Non-pigmented ciliary epithelial cell (primary cell): ENCODE measurements at regions not wholly inside any gene's neighbourhood (a gene's known extent, or its start where the extent isn't known, plus 50 kb on each side); places are given as distances from the start of the nearest gene placed in this dataset.

Experiments
- DNase-seq: peaks from one replicate; pipeline ENCODE4 v3.0.0-alpha.2; 2010; ENCODE audit warnings: low read depth

DNA sequence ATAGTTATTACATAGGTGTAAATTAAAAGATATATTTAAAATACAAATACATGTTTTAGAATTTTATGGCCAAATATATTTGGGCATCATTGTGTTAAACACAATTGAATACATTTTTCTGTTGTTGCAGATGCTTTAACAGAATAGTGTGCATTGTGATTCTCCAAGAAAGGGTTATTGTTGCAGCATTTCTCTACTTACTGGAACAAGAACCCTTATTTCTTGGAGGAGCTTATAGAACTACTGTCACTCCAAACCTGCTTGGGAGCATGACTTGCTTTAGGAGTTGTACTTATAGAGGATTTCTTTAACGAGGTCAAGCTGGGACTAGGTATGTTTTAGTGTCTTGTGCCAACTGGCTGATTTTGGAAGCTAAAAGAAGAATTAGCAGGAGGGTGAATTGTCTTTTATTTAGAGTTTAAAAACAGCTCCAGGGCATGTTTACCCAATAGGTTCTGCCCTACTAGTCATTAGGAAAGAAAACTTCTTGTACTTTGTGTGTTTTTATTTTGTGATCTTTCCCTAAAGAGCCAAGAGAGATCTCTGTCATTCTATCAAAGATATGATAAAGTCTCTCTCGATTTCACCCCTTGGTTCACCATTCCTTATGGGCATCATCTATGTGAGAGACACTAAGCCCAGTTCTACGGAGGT lies 279.8 kb upstream of the SALL1 start:
- no peak for DNase-seq

DNA sequence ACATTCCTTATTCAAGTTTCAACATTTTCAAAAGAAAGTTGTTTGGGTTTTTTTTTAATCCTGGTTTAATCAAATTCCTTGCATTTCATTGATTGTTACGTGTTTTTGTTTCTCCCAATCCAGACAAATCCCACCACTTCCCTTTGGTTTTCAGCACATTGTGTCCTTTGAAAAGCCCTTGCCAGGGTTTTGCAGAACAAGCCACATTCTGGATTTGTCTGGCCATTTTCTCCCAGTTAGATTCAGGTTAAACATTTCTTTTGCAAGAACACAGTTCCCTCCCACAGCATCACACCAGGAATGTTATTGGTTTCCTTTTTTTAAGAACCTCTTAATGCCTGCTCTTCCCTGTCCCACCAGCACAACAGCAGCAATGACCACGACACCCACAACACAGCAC lies 278.0 kb upstream of the SALL1 start:
- no peak for DNase-seq

DNA sequence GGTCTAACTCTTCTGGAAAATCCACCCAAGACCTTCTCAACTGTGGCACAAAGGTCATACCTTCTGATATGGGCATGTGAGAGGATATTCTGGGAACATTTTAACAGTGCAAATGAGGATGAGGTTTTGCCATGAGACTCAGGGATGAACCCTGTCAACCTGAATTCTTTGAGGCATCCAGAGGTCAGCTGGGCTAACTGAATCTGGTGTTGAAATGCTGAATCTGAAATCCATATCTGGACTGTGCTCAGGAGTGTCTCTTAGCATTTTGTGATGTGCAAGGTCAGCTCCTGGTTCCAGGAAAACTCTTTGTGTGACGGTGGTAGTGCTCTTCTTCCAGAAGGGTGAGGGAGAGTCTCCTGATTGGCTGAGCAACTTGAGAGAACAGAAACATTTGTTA lies 276.0 kb upstream of the SALL1 start:
- no peak for DNase-seq

DNA sequence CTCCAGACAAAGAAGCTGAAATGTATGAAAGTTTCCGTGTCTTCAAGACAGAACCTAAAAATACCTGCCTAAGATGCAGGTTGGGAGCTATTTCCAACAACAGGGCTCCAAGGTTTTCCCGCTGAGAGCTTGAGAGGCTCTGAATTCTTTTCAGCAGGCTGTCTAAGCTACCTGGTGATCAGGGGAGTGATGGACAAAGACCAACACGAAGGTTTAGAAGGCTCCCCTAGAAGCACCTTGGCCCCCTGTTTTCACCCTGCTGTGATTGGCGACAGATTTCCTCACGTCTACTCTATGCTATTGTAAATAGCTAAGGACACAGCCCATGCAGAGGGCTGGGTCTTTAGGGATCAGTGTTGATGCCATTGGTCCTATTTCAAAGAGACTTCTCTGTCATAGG lies 275.2 kb upstream of the SALL1 start:
- no peak for DNase-seq

DNA sequence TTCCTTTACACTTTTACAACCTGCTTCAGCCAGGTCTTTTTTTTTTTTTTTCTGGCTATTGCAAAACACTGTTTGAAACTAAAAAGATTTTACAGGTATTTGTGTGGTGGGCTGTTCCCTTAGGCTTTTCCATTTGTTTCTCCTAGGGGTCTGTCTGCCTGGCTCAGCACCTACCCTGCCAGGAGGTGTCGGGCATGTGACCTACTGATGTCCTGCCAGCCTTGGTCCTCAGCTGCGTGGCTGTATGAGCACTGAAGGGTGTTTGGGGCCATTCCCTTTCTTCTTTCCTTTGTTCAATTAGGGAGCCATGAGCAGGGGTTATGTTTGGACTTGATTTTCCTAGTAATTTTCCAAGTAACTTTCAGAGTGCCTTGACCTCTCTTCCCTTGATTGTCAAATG lies 269.2 kb upstream of the SALL1 start:
- DNase-seq = no peak

DNA sequence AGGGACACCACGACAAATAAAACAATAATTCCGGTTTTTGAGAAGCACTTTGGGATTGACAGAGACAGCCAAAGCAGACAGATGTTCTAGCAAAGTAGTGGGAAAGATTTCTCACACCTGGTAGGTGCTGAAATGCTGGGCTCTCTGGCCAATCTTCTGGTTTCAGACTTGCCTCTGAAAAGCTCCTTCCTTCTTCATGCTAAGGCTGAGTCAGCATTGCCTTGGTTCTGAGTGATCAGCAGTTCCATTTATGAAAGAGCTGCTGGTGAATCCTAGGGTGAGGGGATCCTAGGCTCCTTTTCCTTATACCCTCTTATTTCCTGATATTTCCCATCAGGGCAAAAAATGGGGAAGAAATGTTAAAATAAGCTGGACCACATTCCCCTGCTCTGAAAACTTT lies 268.7 kb upstream of the SALL1 start:
- DNase-seq = no peak

DNA sequence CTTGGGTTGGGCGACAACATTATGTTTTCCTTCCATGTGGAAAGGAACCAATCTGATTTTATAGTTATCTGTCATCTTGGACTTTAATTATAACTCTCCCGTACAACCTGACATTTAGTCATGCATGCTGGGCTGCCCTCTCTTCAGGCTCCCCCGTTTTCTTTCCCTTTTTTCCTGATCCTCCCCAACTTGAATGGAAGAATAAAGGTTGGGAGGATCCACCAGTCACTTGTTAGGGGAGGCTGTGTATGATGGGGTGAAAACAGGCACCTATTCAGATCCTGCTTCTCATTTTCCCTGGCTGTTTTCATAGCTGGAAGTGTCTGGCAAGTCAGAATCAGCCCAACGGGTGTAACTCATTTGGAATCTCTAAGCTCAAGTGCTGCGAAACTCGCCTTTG lies 267.2 kb upstream of the SALL1 start:
- no peak for DNase-seq

DNA sequence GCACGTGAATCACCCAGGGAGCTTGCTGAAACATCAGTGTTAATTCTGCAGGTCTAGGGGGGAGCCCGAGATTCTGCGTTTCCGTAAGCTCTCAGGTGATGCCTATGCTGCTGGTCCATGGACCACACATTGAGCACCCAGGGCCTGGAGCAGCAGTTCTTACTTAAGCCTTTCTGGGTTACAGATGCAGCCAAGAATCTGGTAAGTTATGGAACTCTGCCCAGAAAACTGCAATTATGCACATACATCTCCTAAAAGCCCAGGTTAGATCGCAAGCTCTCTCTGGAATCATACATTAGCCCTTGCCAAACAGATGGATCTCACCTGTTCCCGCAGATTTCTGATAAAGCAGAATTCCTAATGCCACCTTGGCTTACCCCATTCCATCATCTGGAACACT lies 265.9 kb upstream of the SALL1 start:
- no peak for DNase-seq

DNA sequence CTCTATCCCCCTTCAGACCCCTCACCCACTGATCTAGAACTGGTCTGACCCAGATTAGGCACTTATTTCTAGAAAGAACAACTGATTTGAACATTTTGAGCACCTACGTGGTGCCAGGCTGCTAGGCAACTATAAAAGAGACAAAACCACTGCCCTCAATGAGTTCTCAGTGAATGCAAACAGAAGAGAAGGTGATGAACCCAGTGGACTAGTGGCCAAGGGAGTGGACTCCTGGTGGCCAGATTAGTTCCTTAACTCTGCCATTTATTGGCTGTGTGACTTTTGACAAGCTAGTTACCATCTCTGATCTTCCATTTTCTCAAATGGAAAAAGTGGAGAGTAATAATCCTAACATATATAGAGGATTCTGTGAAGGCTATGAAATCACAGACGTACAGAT lies 259.1 kb upstream of the SALL1 start:
- no peak for DNase-seq

DNA sequence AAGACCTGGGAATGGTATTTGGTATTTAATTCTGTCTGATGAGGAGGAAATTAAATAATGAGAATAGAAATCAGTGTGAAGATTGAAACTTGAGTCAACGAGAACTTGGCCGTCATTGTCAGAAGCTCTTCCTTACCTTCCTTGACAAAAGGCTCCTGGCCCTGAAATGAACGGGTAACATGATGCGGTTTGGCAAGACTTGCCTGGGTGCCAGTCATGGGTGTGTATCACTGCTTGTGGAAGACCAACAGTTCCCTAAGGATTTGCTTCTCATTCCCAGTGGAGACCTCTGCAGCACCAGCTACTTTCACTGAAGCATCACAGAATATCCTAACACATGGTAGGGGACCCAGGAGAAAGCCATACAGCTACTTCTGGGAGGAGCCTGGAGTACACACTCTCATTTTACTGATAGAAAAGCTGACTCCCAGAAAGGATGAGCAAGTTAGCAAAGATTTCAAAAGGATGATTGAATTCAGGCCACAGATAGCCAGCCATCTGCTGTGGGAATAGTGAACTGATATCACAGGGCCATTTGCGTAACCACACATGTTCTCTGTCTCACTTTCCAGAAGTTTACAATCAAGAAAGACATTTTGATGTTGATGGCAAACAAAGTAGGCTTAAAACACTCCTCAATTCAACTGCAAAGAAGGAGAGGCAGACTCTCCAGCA lies 258.1 kb upstream of the SALL1 start:
- DNase-seq = no peak

DNA sequence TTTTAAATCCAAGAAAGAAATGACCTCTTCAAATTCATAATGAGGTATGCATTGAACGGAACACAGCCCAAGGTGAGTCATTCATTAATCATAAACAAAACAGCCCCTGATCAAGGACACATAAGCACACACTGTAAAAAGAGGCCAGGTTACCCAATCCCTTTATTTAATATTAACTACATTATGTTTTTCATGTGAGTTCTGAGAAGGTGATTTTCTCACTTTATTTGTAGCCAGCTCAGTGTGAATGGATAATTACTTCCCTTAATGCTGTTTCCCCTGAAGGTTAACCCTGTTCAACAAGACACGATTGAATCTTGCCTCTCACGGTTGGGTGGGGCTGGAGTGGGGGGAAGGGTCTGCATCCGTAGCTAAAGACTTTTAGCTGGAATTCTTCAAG lies 257.3 kb upstream of the SALL1 start:
- no peak for DNase-seq

DNA sequence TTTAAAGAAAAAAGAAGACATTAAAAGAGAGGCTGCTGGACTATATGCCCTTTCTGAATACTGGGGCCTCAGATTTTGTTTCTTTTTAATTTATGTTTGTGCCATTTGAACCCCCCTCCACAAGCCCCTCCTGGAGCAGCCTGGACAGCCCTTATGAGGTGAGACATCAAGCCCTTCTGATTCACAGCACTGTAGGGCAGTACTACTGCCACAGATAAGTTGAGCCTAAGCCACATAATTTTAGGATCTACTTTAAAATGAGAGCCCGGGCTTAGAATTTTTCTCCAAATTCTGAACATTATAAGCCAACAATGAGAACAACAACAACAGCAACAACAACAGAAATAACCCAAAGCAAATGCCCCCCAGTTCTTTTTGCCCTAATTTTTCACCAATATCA lies 256.9 kb upstream of the SALL1 start:
- no peak for DNase-seq

DNA sequence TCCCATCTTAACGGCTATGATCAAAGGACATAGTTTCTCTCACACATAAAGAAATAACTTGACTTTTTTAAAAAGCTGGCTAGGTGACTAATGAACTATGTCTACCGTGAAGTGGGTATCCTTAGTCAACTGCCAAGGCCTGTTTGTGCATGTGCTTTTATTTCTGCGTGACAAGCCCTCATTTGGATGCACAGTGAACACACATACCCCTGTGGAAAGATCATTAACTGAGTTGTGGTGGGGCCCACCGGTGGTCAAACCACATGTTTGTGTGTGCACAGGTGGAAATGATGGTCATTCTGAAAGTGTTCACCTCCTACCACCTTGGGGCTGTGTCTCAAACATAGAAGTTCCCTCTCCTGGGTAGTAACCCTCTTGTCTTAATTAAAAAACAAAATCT lies 256.1 kb upstream of the SALL1 start:
- DNase-seq = no peak

DNA sequence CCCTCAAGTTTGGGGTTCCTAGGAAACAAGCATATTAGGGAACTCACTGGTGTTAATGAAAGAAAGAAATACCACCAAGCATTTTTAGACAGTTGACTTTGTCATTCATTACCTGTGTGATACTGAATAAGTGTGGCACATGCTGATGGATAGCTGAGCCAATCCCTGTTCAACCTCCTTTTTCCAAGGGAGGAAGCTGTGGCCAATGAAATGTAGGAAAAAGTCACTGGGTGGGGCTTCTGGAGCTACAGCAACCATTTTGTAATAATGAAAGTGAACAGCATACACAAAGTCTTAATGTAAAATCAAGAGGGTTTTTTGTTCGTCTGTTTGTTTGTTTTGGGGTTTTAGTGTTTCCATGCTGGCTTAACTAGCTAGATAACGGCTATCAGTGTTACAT lies 254.3 kb upstream of the SALL1 start:
- no peak for DNase-seq

DNA sequence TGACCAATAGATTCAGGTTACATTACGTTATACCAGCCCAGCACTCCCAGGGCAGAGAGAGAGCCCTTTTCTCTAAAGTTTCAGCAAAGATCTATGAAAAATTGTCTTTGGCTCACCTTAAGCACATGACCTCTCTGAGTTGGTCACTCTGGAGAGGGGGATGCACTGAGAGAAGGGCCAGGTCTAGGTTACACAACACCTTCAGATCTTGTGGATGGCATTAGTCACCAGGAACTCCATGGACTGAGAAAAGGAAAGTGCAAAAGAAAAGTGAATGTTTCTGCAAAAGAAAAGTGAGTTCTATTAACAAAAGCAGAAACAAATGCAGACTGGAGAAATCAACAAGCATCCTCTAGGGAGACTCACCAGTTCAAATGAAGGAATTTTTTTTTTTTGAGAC lies 253.3 kb upstream of the SALL1 start:
- DNase-seq = no peak

DNA sequence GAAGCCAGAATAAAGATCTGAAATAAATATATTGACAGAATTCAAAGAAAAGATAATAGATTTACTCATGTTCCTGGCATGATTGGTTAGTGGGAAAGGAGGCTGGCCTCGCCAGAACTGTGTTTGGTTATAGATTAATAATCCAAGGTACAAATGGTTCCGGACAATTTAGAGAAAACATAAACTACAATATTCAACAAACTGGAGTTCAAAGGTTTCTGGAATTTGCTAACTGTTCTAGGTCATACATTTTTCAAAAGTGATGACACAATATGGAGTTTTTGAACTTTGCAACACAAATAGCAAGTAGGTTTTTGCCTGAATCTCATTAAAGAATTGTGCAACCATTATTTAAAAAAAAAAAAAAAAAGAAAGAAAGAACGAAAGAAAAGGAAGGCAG lies 251.7 kb upstream of the SALL1 start:
- no peak for DNase-seq

DNA sequence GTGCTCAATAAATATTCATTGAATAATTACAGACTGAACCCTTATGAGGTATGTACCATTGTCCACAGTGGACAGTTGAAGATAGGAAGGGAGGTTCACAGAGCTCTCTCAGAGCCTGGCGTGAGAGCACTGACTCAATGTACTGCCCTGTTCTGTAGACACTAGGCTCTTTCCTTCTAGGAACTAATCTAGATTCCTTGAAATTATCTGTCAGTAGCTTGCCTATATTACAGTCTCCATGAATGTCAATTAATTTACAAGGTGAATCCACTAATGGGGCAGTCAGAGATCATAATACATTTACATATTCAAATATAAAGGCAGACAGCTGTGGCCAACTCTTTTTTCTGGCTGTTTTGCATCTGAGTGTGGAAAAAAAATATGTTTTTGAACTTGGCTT lies 251.2 kb upstream of the SALL1 start:
- no peak for DNase-seq

DNA sequence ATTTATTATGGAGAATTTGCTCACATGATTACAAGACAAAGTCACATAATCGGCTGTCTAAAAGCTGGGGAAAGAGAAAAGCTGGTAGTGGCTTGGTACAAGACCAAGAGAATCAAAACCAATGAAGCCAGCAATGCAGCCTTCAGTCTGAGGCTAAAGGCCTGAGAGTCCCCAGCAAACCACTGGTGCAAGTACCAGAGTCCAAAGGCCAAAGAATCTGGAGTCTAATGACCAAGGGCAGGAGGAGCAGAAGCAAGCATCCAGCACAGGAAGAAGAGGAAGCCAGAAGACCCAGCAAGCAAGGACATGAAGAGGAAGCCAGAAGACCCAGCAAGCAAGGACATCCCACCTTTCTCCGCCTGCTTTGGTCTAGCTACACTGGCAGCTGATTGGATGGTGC lies 250.6 kb upstream of the SALL1 start:
- no peak for DNase-seq

DNA sequence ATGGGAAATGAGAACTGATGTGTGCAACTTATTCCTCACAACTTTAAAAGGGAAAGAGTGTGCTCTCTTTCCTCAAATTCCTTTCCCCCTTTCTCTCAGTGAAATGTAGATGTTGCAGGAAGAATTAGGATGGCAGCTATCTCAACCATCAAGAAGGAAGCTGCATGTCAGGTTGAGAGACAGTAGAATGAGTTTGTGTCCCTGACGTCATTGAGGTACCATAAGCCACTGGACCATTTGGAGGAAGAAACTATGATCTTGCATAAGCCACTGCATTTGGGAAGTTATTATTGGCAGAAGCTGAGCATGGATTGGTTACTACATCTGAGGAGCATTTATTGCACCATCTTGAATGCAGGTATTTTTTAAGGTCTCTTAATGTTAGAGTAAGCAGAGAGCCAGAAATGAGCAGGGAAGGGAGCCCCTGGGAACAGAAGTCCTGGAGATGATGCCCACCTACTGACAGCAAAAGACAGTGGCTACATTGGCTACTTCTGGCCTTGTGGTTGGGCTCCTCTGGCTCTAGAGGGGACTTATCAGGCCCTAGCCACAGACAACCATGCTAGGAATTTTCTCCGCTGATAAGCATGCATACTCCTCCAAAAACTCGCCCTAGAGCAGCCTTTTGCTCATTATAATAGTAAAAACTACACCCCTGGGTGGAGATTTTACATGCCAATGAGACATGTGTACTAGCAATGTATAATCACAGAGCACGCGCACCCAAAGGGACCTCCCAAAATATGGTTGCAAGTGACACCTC lies 249.0 kb upstream of the SALL1 start:
- DNase-seq = no peak

DNA sequence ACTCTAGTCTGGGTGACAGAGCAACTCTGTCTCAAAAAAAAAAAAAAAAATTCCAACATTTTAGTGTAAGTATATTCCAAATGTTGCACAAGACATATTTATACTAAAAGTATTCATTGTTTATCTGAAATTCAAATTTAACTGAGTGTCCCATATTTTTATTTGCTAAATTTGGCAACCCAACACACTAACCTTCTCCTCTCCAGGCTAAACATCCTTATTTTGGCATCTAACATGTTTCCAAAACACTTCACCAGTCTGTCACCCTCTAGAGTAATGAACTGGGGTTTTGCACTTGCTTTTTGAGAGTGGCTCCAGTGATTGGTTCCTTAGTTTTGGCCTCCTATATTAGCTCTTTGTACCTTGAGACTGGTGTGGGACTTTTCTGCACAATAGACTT lies 243.4 kb upstream of the SALL1 start:
- no peak for DNase-seq

DNA sequence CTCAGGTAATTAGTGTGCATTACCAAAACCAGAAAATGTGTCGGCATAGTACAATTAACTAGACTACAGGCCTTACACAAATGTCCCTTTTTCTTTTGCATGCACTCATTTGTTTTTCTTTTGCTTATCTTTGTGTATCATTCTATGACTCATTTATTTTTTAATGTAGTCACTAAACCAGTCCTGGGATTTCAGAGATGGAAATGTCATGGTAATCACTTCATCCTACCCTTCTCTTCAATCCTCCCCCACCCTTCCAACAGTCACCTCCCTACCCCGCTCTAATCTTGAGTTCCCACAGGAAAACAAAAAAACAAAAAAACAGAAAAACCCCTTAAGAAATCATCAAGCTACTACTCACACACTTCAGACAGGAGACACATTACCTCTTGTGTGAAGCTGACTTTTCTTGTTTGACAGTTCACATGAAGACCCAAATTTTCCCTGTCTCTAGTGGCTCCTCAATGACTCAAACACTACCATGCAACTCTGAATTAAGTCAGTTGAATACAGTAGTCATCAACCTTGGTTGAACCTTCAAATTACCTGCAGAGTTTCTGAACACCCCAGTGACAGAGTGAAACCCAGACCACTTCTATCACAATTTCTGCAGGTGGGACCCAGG lies 242.4 kb upstream of the SALL1 start:
- DNase-seq = no peak

DNA sequence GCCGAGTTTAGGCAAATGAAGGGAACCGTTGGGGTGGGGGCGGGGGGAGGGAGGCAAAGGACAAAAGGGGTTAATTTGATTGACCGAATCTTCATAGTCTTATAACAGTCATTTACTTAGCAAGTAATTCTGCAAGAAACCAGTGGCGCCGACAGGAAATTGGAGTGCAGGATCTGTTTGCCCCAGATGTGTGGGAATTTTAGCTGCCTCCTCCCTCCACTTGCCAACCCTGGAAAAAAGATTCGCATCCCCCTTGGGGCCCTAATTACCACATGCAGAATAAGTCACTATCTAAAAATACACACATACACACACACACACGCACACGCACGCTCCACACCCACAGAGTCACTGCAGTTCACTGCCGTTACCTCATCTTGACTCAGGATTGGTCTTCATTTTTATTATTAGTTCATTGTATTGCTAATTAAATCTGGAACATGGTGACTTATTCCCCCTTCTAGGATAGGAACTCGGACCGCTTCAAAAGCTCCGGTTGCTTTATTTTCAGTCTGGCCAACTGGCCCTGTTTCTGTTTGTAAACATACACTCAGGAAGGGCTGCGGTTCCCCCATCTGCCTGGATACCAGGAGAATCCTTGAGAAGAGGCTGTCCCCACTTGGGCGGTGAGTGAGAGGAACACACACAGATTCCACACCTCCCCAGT lies 241.6 kb upstream of the SALL1 start:
- no peak for DNase-seq
